ENCODE measurements at regions not wholly inside any gene's neighbourhood (a gene's known extent, or its start where the extent isn't known, plus 50 kb on each side); places are given as distances from the start of the nearest gene placed in this dataset.

GRCh38 chr3:27584874-27585273 lies 100.7 kb upstream of the SLC4A7 start:
- 85 to 88% methylated on average over 2 of the region's 2 CpGs for WGBS, 2 donors
- Histone ChIP-seq H3K9me3 (no peaks in the 10 kb centered on the region), H3K27me3 (no peaks in the 10 kb centered on the region), H3K27ac (no peak overlapping the region), H3K4me1 (peaks cover 7% of the 10 kb centered on the region), H3K4me3 (no peak overlapping the region), H3K36me3 (ENCODE audit: low read depth, missing control alignments) (no peaks in the 10 kb centered on the region)
- TF ChIP-seq, protein P1, sequence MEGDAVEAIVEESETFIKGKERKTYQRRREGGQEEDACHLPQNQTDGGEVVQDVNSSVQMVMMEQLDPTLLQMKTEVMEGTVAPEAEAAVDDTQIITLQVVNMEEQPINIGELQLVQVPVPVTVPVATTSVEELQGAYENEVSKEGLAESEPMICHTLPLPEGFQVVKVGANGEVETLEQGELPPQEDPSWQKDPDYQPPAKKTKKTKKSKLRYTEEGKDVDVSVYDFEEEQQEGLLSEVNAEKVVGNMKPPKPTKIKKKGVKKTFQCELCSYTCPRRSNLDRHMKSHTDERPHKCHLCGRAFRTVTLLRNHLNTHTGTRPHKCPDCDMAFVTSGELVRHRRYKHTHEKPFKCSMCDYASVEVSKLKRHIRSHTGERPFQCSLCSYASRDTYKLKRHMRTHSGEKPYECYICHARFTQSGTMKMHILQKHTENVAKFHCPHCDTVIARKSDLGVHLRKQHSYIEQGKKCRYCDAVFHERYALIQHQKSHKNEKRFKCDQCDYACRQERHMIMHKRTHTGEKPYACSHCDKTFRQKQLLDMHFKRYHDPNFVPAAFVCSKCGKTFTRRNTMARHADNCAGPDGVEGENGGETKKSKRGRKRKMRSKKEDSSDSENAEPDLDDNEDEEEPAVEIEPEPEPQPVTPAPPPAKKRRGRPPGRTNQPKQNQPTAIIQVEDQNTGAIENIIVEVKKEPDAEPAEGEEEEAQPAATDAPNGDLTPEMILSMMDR (IDR thresholded peaks at IDR 0.05), result no peak
- TF ChIP-seq POLR2A (IDR thresholded peaks at IDR 0.05), result no peak
- intact Hi-C loops (cut with DNase I; ENCODE audit: low total_unique reads), result no loop called here
- DNase-seq, result no peak

GRCh38 chr3:27581852-27582251 lies 97.7 kb upstream of the SLC4A7 start:
- TF ChIP-seq, protein P1 (IDR thresholded peaks at IDR 0.05), result no peak
- TF ChIP-seq POLR2A (IDR thresholded peaks at IDR 0.05), result no peak
- no peaks in the 10 kb centered on the region for H3K36me3 ChIP-seq (ENCODE audit: low read depth, missing control alignments)
- H3K9me3 ChIP-seq, result no peaks in the 10 kb centered on the region
- no peak overlapping the region for H3K27ac ChIP-seq
- H3K27me3 ChIP-seq, result no peaks in the 10 kb centered on the region
- 83 to 89% methylated on average over 3 of the region's 3 CpGs for WGBS, 2 donors
- no peak overlapping the region for H3K4me3 ChIP-seq
- no peaks in the 10 kb centered on the region for H3K4me1 ChIP-seq
- no peak for DNase-seq
- intact Hi-C loops (cut with DNase I; ENCODE audit: low total_unique reads), result no loop called here

- Histone ChIP-seq H3K36me3 (ENCODE audit: low read depth, missing control alignments) (no peaks in the 10 kb centered on the region), H3K4me1 (peaks cover 7% of the 10 kb centered on the region), H3K27me3 (no peaks in the 10 kb centered on the region), H3K27ac (peak overlapping the region in 1 of 2 donors; percentile 59), H3K9me3 (no peaks in the 10 kb centered on the region), H3K4me3 (no peak overlapping the region)
- no peak for TF ChIP-seq POLR2A (IDR thresholded peaks at IDR 0.05)
- TF ChIP-seq, protein P1 (IDR thresholded peaks at IDR 0.05), result no peak
- intact Hi-C loops (cut with DNase I; ENCODE audit: low total_unique reads), result no loop called here
- WGBS, 2 donors, result 91 to 95% methylated on average over 1 of the region's 1 CpG
- DNase-seq, result no peak
These were observed 93.8 kb upstream of the SLC4A7 start for GRCh38 chr3:27578032-27578431.

DNA sequence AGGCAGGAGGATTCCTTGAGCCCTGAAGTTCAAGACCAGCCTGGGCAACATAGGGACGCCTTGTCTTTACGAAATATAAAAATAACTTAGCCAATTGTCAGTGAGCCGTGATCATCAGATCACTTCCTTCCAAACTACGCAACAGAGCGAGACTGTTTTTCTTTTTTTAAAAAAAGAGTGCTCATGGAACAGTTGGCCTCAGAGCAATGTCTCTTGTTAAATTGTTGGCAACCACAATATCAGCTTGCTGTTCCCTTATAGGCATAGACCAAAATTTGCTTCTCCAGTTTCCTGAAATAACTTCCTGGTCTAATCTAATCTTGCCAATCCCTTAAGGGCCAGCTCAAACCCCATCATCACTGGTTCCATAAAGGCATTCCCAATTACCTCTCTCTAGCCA lies 93.3 kb upstream of the SLC4A7 start:
- whole genome bisulfite sequencing, 2 donors, result 44 to 78% methylated on average over 5 of the region's 5 CpGs
- no peaks in the 10 kb centered on the region for H3K9me3 ChIP-seq
- H3K4me3 ChIP-seq, result no peak overlapping the region
- TF ChIP-seq POLR2A (IDR thresholded peaks at IDR 0.05), result no peak
- TF ChIP-seq, protein P1 (IDR thresholded peaks at IDR 0.05), result no peak
- peak overlapping the region in 1 of 2 donors; percentile 59 for H3K27ac ChIP-seq
- peaks cover 7% of the 10 kb centered on the region for H3K4me1 ChIP-seq
- DNase-seq, result no peak
- no peaks in the 10 kb centered on the region for H3K36me3 ChIP-seq (ENCODE audit: low read depth, missing control alignments)
- intact Hi-C loops (cut with DNase I; ENCODE audit: low total_unique reads), result no loop called here
- H3K27me3 ChIP-seq, result no peaks in the 10 kb centered on the region

DNA sequence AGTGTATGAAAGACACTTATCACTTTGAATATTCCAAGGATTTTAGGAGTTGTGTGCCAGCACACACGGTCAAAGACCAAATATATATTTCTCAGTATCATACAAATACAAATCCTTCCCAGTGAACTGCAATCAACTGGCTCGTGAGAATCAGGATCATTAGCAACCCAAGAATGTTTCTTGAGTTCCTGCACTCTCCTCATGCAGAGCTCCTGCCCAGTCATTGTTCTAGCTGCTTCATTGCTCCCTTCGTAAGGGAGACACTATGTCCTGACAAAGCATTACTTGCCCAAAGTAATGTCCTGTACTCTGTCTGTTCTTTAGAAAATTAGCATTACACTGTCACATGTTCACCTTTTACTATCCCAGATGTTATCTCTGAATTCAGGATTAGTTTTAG lies 92.0 kb upstream of the SLC4A7 start:
- Histone ChIP-seq H3K27ac (no peak overlapping the region), H3K36me3 (ENCODE audit: low read depth, missing control alignments) (no peaks in the 10 kb centered on the region), H3K27me3 (no peaks in the 10 kb centered on the region), H3K4me3 (no peak overlapping the region), H3K4me1 (peaks cover 16% of the 10 kb centered on the region), H3K9me3 (no peaks in the 10 kb centered on the region)
- intact Hi-C loops (cut with DNase I; ENCODE audit: low total_unique reads), result no loop called here
- 57 to 72% methylated on average over 3 of the region's 3 CpGs for WGBS, 2 donors
- TF ChIP-seq, protein P1 (IDR thresholded peaks at IDR 0.05), result no peak
- no peak for DNase-seq

Data from testis (tissue), 2 donors.